Activated CD4-positive, alpha-beta T cell treated with anti-CD3 and anti-CD28 coated beads, Interleukin-2, amount 50 U/mL, for 1 hour (primary cell): ENCODE measurements at regions not wholly inside any gene's neighbourhood (a gene's known extent, or its start where the extent isn't known, plus 50 kb on each side); places are given as distances from the start of the nearest gene placed in this dataset.
"Not testable (repeated sequence)": the region's sequence is repeated elsewhere in the genome, so short reads cannot be mapped to it uniquely, and the experiment has no call there.

Source experiments
- DNase-seq: peaks from one replicate; pipeline ENCODE4 v3.0.0-alpha.2; 2020

- DNase-seq: no peak
Observed at GRCh38 chr10:30730306-30730705, 100.8 kb upstream of the LYZL2 start.

GRCh38 chr10:30728766-30729165 is 99.2 kb upstream of the LYZL2 start:
- no peak for DNase-seq

GRCh38 chr10:30728127-30728526 is 98.6 kb upstream of the LYZL2 start:
- DNase-seq: no peak

GRCh38 chr10:30727524-30727923 is 98.0 kb upstream of the LYZL2 start:
- DNase-seq: no peak

- DNase-seq: peak; percentile 81
Observed at GRCh38 chr10:30726783-30727414, 97.3 kb upstream of the LYZL2 start.

- DNase-seq: no peak
Observed at GRCh38 chr10:30725661-30726060, 96.1 kb upstream of the LYZL2 start.

GRCh38 chr10:30724296-30724695 is 94.7 kb upstream of the LYZL2 start:
- no peak for DNase-seq

- DNase-seq: no peak
Observed at GRCh38 chr10:30722956-30723620, 93.5 kb upstream of the LYZL2 start.

- no peak for DNase-seq
Observed at GRCh38 chr10:30719832-30720231, 90.3 kb upstream of the LYZL2 start.

GRCh38 chr10:30709700-30710358 is 80.3 kb upstream of the LYZL2 start:
- DNase-seq: no peak

GRCh38 chr10:30709229-30709628 is 79.7 kb upstream of the LYZL2 start:
- no peak for DNase-seq

- DNase-seq: no peak
Observed at GRCh38 chr10:30708234-30708633, 78.7 kb upstream of the LYZL2 start.

GRCh38 chr10:30706189-30706588 is 76.6 kb upstream of the LYZL2 start:
- DNase-seq: not testable (repeated sequence)

GRCh38 chr10:30705625-30706149 is 76.1 kb upstream of the LYZL2 start:
- no peak for DNase-seq

- DNase-seq: peak; percentile 25
Observed at GRCh38 chr10:30705101-30705624, 75.6 kb upstream of the LYZL2 start.

GRCh38 chr10:30704601-30705100 is 75.1 kb upstream of the LYZL2 start:
- peak; percentile 27 for DNase-seq

GRCh38 chr10:30704026-30704600 is 74.6 kb upstream of the LYZL2 start:
- DNase-seq: no peak

- not testable (repeated sequence) for DNase-seq
Observed at GRCh38 chr10:30703446-30703845, 73.9 kb upstream of the LYZL2 start.

GRCh38 chr10:30702860-30703259 is 73.3 kb upstream of the LYZL2 start:
- no peak for DNase-seq

GRCh38 chr10:30701451-30702173 is 72.1 kb upstream of the LYZL2 start:
- peak; percentile 53 for DNase-seq

- DNase-seq: no peak
Observed at GRCh38 chr10:30697806-30698205, 68.3 kb upstream of the LYZL2 start.

GRCh38 chr10:30697221-30697620 is 67.7 kb upstream of the LYZL2 start:
- DNase-seq: not testable (repeated sequence)
